ENCODE measurements at regions not wholly inside any gene's neighbourhood (a gene's known extent, or its start where the extent isn't known, plus 50 kb on each side); places are given as distances from the start of the nearest gene placed in this dataset.
A peak's percentile ranks its signal among the peaks of the same experiment; 100 is the strongest.

GRCh38 chr14:87160989-87161388 is 832.0 kb downstream of the GALC start:
- ATAC-seq, result no peak
- intact Hi-C loops (cut with micrococcal nuclease), result no loop called here
- no peak for DNase-seq

GRCh38 chr14:87158283-87158682 is 834.7 kb downstream of the GALC start:
- ATAC-seq, result no peak
- intact Hi-C loops (cut with micrococcal nuclease), result no loop called here

GRCh38 chr14:87156878-87157277 is 836.1 kb downstream of the GALC start:
- DNase-seq, result no peak
- intact Hi-C loops (cut with micrococcal nuclease), result no loop called here
- no peak for ATAC-seq

More at GRCh38 chr14:87158283-87158682, 834.7 kb downstream of the GALC start:
- DNase-seq, result no peak

GRCh38 chr14:87155856-87156488 is 837.0 kb downstream of the GALC start:
- intact Hi-C loops (cut with micrococcal nuclease), result no loop called here
- ATAC-seq (no peak), DNase-seq (no peak)

- DNase-seq (no peak), ATAC-seq (no peak)
- intact Hi-C loops (cut with micrococcal nuclease), result no loop called here
These were observed 839.1 kb downstream of the GALC start for GRCh38 chr14:87153901-87154300.

GRCh38 chr14:87153391-87153790 is 839.6 kb downstream of the GALC start:
- no peak for ATAC-seq
- DNase-seq, result no peak
- intact Hi-C loops (cut with micrococcal nuclease), result no loop called here

- ATAC-seq, result no peak
- intact Hi-C loops (cut with micrococcal nuclease), result no loop called here
- no peak for DNase-seq
These were observed 840.3 kb downstream of the GALC start for GRCh38 chr14:87152693-87153092.

- intact Hi-C loops (cut with micrococcal nuclease), result no loop called here
- no peak for ATAC-seq
- DNase-seq, result no peak
These were observed 843.2 kb downstream of the GALC start for GRCh38 chr14:87149583-87150354.

GRCh38 chr14:87148655-87149054 is 844.3 kb downstream of the GALC start:
- intact Hi-C loops (cut with micrococcal nuclease), result no loop called here
- ATAC-seq, result no peak
- no peak for DNase-seq

- intact Hi-C loops (cut with micrococcal nuclease), result no loop called here
These were observed 850.3 kb downstream of the GALC start for GRCh38 chr14:87142551-87143211.

GRCh38 chr14:87141801-87142200 is 851.2 kb downstream of the GALC start:
- intact Hi-C loops (cut with micrococcal nuclease), result no loop called here
- DNase-seq, result no peak
- ATAC-seq, result no peak

More at GRCh38 chr14:87142551-87143211, 850.3 kb downstream of the GALC start:
- no peak for DNase-seq
- no peak for ATAC-seq

GRCh38 chr14:87139299-87139698 is 853.7 kb downstream of the GALC start:
- intact Hi-C loops (cut with micrococcal nuclease), result no loop called here
- no peak for DNase-seq
- no peak for ATAC-seq

- intact Hi-C loops (cut with micrococcal nuclease), result no loop called here
- ATAC-seq, result peak; percentile 95
These were observed 859.7 kb downstream of the GALC start for GRCh38 chr14:87133073-87133801.

GRCh38 chr14:87131879-87132278 is 861.1 kb downstream of the GALC start:
- DNase-seq (no peak), ATAC-seq (no peak)
- intact Hi-C loops (cut with micrococcal nuclease), result no loop called here

More at GRCh38 chr14:87133073-87133801, 859.7 kb downstream of the GALC start:
- DNase-seq, result peak; percentile 36

- ATAC-seq (no peak), DNase-seq (no peak)
- intact Hi-C loops (cut with micrococcal nuclease), result no loop called here
These were observed 870.8 kb downstream of the GALC start for GRCh38 chr14:87122166-87122565.

GRCh38 chr14:87121716-87122115 is 871.3 kb downstream of the GALC start:
- ATAC-seq (no peak), DNase-seq (no peak)
- intact Hi-C loops (cut with micrococcal nuclease), result no loop called here

- DNase-seq (no peak), ATAC-seq (no peak)
- intact Hi-C loops (cut with micrococcal nuclease), result no loop called here
These were observed 877.7 kb downstream of the GALC start for GRCh38 chr14:87115234-87115633.

- DNase-seq, result no peak
- ATAC-seq, result no peak
- intact Hi-C loops (cut with micrococcal nuclease), result no loop called here
These were observed 879.7 kb downstream of the GALC start for GRCh38 chr14:87113286-87113685.

- ATAC-seq (no peak), DNase-seq (no peak)
- intact Hi-C loops (cut with micrococcal nuclease), result no loop called here
These were observed 881.2 kb downstream of the GALC start for GRCh38 chr14:87111741-87112140.

GRCh38 chr14:87111126-87111525 is 881.9 kb downstream of the GALC start:
- intact Hi-C loops (cut with micrococcal nuclease), result no loop called here
- DNase-seq, result no peak
- no peak for ATAC-seq
